ENCODE measurements at regions not wholly inside any gene's neighbourhood (a gene's known extent, or its start where the extent isn't known, plus 50 kb on each side); places are given as distances from the start of the nearest gene placed in this dataset.

- TF ChIP-seq ATF2 (IDR thresholded peaks at IDR 0.05; ENCODE audit: low read length) (no peak), EGR1 (IDR thresholded peaks at IDR 0.05; ENCODE audit: borderline replicate concordance, low read depth, low read length) (no peak), MAX (IDR thresholded peaks at IDR 0.05) (no peak)
Measured at GRCh38 chr9:99354104-99354503, 132.0 kb downstream of the SEC61B start (continued).
